ENCODE measurements at regions not wholly inside any gene's neighbourhood (a gene's known extent, or its start where the extent isn't known, plus 50 kb on each side); places are given as distances from the start of the nearest gene placed in this dataset.

GRCh38 chr2:48110492-48110891 lies 204.0 kb upstream of the FOXN2 start:
- no peak for TF ChIP-seq POLR2A (IDR thresholded peaks at IDR 0.05)
- no peak for TF ChIP-seq CTCF (IDR thresholded peaks at IDR 0.05 in 4 of 5, conservative IDR thresholded peaks at IDR 0.05 in 1 of 5)
